NB4 (cell line): ENCODE measurements at regions not wholly inside any gene's neighbourhood (a gene's known extent, or its start where the extent isn't known, plus 50 kb on each side); places are given as distances from the start of the nearest gene placed in this dataset.

Source experiments
- DNase-seq: peaks from one replicate; pipeline ENCODE4 v3.0.0; 2010; ENCODE audit warnings: low read depth
- H3K4me3 ChIP-seq: one replicate; pipeline ENCODE4 v1.5.1; 2011; ENCODE audit warnings: mild to moderate bottlenecking, low read depth, low read length, moderate library complexity
- MYC ChIP-seq: IDR thresholded peaks from 2 replicates; pipeline ENCODE4 v1.6.1; 2011; ENCODE audit warnings: low read depth, low read length
- POLR2A ChIP-seq: IDR thresholded peaks from 2 replicates; pipeline ENCODE4 v1.6.1; 2011; ENCODE audit warnings: mild to moderate bottlenecking; ENCODE audit not compliant: insufficient read length; ENCODE audit errors: extremely low read depth
- TF ChIP-seq, protein P1 (sequence below): IDR thresholded peaks from one replicate; pipeline ENCODE4 v1.5.1; 2012; ENCODE audit warnings: low read depth, low read length
- TF ChIP-seq, protein P2 (sequence below): IDR thresholded peaks from 2 replicates; pipeline ENCODE4 v1.6.1; 2011; ENCODE audit warnings: low read depth, low read length

DNA sequence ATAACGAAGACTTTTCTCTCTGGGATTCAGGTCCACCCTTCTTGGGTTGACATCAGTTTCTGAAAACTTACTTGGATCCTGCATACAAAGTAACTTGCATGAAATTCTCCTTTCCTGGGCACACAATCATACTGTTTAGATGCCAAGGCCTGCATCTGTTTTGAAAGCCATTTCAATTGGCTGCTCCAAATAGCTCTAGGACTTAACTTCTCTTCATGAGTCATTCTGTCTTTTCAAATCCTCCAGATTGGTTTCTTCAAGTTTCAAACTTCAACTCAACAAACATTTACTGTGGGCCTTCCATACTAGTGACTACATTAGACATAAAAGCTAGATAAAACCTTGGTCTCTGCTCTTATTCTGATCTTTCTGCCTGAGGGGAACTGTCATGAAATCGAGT is 54.8 kb upstream of the HMHB1 start:
- TF ChIP-seq, protein P1, sequence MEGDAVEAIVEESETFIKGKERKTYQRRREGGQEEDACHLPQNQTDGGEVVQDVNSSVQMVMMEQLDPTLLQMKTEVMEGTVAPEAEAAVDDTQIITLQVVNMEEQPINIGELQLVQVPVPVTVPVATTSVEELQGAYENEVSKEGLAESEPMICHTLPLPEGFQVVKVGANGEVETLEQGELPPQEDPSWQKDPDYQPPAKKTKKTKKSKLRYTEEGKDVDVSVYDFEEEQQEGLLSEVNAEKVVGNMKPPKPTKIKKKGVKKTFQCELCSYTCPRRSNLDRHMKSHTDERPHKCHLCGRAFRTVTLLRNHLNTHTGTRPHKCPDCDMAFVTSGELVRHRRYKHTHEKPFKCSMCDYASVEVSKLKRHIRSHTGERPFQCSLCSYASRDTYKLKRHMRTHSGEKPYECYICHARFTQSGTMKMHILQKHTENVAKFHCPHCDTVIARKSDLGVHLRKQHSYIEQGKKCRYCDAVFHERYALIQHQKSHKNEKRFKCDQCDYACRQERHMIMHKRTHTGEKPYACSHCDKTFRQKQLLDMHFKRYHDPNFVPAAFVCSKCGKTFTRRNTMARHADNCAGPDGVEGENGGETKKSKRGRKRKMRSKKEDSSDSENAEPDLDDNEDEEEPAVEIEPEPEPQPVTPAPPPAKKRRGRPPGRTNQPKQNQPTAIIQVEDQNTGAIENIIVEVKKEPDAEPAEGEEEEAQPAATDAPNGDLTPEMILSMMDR: no peak
- TF ChIP-seq POLR2A (no peak), MYC (no peak)
- H3K4me3 ChIP-seq: no peak overlapping the region
- DNase-seq: no peak

DNA sequence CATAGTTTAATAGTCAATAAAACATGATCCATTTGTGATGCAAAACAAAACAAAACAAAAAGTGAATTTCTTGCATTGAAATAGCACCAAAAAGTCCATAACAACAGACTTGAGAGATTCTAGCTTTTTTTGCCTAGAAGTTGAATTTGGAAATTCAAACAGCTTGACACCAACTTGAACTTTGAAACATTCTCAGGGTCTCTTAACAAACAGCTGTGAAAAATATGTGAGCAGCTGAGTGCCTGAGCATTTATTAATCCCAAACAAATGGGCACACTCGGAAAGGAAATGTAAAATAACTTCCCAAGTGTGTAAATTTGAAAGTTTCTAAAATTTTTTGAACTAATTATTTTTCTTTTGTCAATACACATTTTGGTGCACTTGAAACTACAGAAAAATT is 56.0 kb upstream of the HMHB1 start:
- H3K4me3 ChIP-seq: no peak overlapping the region
- no peak for DNase-seq
- no peak for TF ChIP-seq POLR2A
- TF ChIP-seq MYC: no peak
- TF ChIP-seq, protein P1: no peak
- TF ChIP-seq, protein P2, sequence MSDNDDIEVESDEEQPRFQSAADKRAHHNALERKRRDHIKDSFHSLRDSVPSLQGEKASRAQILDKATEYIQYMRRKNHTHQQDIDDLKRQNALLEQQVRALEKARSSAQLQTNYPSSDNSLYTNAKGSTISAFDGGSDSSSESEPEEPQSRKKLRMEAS: no peak

DNA sequence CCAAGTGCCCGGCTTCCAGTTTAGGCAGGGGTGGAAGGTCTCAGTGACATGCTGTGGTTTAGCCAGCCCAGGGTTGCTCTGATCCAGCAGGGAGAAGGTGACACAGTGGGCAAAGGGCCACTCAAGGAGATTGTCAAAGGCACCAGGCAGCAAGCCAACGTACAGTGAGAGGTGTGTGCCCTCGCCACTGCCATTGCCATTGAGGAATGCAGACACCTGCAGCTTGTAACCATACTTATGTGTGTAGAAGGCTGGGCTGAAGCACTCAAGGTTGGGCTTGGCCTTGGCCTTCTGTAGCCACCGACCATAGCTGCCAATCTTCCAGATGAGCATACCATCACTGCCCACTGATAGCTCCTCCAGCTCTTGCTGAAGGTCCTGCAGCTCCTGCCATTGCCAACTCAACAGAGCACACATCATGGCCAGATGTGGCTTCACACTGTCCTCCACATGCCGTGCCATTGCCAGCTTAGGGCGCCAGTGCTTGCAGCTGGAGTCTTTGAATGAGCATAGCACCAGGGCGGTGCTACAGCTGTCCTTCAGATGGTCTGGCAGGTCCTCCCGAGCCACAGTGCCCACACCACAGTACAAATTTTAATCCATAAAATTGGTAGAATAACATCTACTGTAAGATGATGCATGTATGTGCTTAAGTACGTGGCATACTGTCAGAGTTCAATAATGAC is 59.7 kb upstream of the HMHB1 start:
- DNase-seq: no peak
- no peak overlapping the region for H3K4me3 ChIP-seq
- TF ChIP-seq, protein P2: no peak
- no peak for TF ChIP-seq MYC
- TF ChIP-seq, protein P1: no peak

DNA sequence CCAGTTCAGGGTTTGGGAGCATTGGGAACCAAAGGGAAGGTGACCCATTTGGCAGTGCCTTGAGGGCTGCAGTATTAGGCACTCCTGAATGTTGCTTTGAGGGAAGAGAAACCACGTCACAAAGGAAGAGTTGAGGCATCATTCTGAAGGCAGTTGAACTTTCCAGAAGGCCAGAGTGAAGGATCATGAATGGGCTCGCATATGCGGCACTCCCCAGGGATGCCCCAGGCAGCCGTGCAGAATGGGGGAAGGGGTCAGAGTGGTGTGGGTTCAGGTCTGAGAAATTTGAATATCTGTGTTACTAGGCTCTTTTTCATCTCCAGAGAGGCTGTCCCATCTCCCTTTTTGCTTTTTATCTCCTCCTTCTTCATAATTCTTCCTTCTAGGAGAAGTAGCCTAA is 60.6 kb upstream of the HMHB1 start:
- TF ChIP-seq POLR2A: no peak
- TF ChIP-seq, protein P2: no peak

DNA sequence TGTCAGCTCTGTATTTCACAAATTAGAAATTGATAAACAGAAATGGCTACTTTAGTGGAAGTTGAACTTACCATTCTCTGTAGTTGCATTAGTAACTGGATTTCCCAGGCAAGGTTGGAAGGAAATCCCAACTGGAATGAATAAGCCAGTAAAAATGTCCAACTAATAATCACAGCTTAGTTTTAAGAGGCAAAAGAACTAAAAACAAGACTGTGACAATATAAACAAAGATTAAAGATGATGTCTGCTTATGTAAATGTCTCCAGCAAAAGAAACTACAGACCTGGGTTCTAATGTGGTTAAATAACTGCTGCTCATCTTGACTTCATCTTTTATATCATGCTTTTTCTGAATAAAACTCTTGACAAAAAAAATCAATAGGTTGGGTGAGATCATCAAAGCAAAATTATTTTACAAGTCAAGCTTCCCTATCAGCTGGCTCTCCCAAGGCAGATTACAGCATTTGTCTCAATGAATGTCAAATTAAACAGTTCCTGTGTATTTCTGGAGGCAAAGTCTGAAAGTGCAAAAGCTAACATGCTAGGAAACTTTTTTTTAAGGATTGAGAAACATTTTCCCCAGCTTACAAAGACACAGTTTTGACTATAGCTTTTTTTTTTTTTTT is 62.3 kb upstream of the HMHB1 start:
- TF ChIP-seq POLR2A: no peak
- TF ChIP-seq, protein P1: no peak
- no peak for TF ChIP-seq MYC
- TF ChIP-seq, protein P2: no peak
- no peak overlapping the region for H3K4me3 ChIP-seq
- no peak for DNase-seq

More for the DNA sequence above, 60.6 kb upstream of the HMHB1 start:
- no peak for DNase-seq
- no peak overlapping the region for H3K4me3 ChIP-seq

DNA sequence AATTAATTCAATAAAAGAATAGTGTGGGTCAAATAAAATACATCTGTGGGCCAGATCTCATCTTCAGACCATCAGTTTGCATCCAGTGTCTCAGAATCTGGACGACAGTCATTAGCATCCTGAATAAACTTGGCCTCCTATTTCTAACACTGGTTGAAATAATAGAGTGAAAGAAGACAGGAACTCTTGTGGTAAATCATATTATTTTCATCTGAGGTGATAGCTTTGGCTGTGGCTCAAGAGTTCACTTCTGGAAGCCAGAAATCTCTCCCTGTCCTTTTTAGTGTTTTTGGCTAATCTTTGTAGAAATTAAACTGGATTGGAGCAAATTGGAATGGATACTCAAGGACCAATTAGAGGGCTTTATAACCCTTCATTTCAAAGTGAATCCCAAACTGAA is 63.4 kb upstream of the HMHB1 start:
- TF ChIP-seq, protein P2: no peak
- TF ChIP-seq MYC: no peak
- TF ChIP-seq POLR2A: no peak
- TF ChIP-seq, protein P1: no peak
- no peak for DNase-seq
- no peak overlapping the region for H3K4me3 ChIP-seq
